Limb (tissue), 2 donors: ENCODE measurements at regions not wholly inside any gene's neighbourhood (a gene's known extent, or its start where the extent isn't known, plus 50 kb on each side); places are given as distances from the start of the nearest gene placed in this dataset.
"Not testable (repeated sequence)": the region's sequence is repeated elsewhere in the genome, so short reads cannot be mapped to it uniquely, and the experiment has no call there.

Experiments used
- DNase-seq, 2 donors: peaks; one replicate each; pipeline ENCODE4 v3.0.0-alpha.2; 2016; ENCODE audit errors: extremely low spot score in 2 of 2

- peak in 1 of 2 donors; percentile 7 for DNase-seq
Measured at GRCh38 chr20:54980103-54980960, 504.9 kb downstream of the DOK5 start.

GRCh38 chr20:54950304-54950703, 474.9 kb downstream of the DOK5 start:
- no peak for DNase-seq

- DNase-seq: no peak
Measured at GRCh38 chr20:54941666-54942065, 466.3 kb downstream of the DOK5 start.

- DNase-seq: no peak
Measured at GRCh38 chr20:54940522-54940921, 465.1 kb downstream of the DOK5 start.

GRCh38 chr20:54938707-54939106, 463.3 kb downstream of the DOK5 start:
- no peak for DNase-seq

GRCh38 chr20:54933212-54933904, 458.0 kb downstream of the DOK5 start:
- no peak for DNase-seq

- DNase-seq: no peak
Measured at GRCh38 chr20:54929191-54929590, 453.8 kb downstream of the DOK5 start.

GRCh38 chr20:54928564-54928963, 453.2 kb downstream of the DOK5 start:
- no peak for DNase-seq

GRCh38 chr20:54922636-54923035, 447.2 kb downstream of the DOK5 start:
- no peak for DNase-seq

GRCh38 chr20:54922096-54922495, 446.7 kb downstream of the DOK5 start:
- no peak for DNase-seq

- no peak for DNase-seq
Measured at GRCh38 chr20:54920491-54920890, 445.1 kb downstream of the DOK5 start.

GRCh38 chr20:54918993-54919392, 443.6 kb downstream of the DOK5 start:
- not testable (repeated sequence) for DNase-seq

- no peak for DNase-seq
Measured at GRCh38 chr20:54914995-54915394, 439.6 kb downstream of the DOK5 start.

- no peak for DNase-seq
Measured at GRCh38 chr20:54909702-54910101, 434.3 kb downstream of the DOK5 start.

GRCh38 chr20:54906134-54906533, 430.7 kb downstream of the DOK5 start:
- DNase-seq: not testable (repeated sequence)

GRCh38 chr20:54897787-54898186, 422.4 kb downstream of the DOK5 start:
- DNase-seq: no peak

- DNase-seq: no peak
Measured at GRCh38 chr20:54891907-54892306, 416.5 kb downstream of the DOK5 start.

GRCh38 chr20:54879393-54879792, 404.0 kb downstream of the DOK5 start:
- no peak for DNase-seq

- DNase-seq: no peak
Measured at GRCh38 chr20:54875307-54875706, 399.9 kb downstream of the DOK5 start.

GRCh38 chr20:54874718-54875117, 399.3 kb downstream of the DOK5 start:
- DNase-seq: no peak

GRCh38 chr20:54872440-54872839, 397.0 kb downstream of the DOK5 start:
- DNase-seq: no peak

- no peak for DNase-seq
Measured at GRCh38 chr20:54869765-54870164, 394.4 kb downstream of the DOK5 start.

- DNase-seq: no peak
Measured at GRCh38 chr20:54865273-54865672, 389.9 kb downstream of the DOK5 start.
